ENCODE measurements at regions not wholly inside any gene's neighbourhood (a gene's known extent, or its start where the extent isn't known, plus 50 kb on each side); places are given as distances from the start of the nearest gene placed in this dataset.

GRCh38 chr2:2985020-2985419, 392.6 kb downstream of the EIPR1 start:
- no peak for DNase-seq

- no peak for DNase-seq
Measured at GRCh38 chr2:2981000-2981399, 396.6 kb downstream of the EIPR1 start.

GRCh38 chr2:2974982-2975381, 402.6 kb downstream of the EIPR1 start:
- DNase-seq: no peak

GRCh38 chr2:2960441-2961133, 417.0 kb downstream of the EIPR1 start:
- no peak for DNase-seq

DNA sequence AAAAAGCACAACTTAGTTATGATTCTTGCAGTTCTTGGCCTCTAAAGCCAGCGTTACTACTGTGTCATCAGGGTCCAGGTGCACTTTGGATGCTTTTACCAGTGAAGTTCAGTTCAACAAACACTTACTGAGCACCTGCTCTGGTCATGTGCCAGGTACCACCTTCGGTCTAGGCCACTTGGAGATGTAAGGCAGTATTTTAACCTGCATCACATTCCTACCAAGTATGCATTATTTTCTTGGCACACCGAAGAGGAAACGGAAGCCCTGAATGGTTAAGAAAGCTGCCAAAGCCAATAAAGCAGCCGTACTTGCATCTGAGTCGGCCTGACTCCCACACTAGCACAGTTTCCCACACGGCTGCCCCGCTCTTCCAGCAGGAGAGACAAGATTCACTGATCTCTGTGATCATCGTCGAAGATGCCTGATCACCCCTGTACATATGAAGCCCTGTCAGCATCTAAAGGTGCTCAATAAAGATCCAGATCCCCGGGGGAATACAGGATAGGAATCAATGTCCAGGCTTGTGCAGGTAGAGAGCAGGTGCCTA, 427.1 kb downstream of the EIPR1 start:
- DNase-seq: no peak

- no peak for DNase-seq
Measured at GRCh38 chr2:2947406-2947805, 430.2 kb downstream of the EIPR1 start.

- DNase-seq: no peak
Measured at GRCh38 chr2:2942906-2943305, 434.7 kb downstream of the EIPR1 start.

DNA sequence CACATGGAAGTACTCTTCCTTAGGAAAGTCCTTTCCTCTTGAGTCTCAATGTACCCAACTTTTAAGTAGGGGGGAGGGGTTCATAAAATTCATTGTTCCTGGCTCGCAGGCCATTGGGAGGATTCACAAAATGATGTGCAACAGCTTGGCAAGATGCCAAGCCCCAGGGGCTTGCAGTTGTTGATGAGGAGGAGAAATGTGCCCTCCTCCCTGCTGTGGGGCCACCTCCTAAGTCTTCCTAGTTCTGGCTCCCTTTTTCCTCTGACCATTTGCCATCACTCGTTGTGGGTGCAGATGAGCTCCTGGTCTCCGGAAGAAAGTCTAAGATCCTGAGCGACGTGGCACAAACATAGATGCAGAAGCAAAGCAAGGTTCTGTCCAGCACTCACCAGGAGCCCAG, 435.4 kb downstream of the EIPR1 start:
- DNase-seq: no peak

- DNase-seq: no peak
Measured at GRCh38 chr2:2941205-2941604, 436.4 kb downstream of the EIPR1 start.

GRCh38 chr2:2940702-2941101, 436.9 kb downstream of the EIPR1 start:
- DNase-seq: no peak

- DNase-seq: no peak
Measured at GRCh38 chr2:2940061-2940460, 437.6 kb downstream of the EIPR1 start.

- DNase-seq: no peak
Measured at GRCh38 chr2:2939078-2939795, 438.4 kb downstream of the EIPR1 start.

- DNase-seq: no peak
Measured at GRCh38 chr2:2938481-2938880, 439.1 kb downstream of the EIPR1 start.

GRCh38 chr2:2935445-2936149, 442.0 kb downstream of the EIPR1 start:
- DNase-seq: no peak

DNA sequence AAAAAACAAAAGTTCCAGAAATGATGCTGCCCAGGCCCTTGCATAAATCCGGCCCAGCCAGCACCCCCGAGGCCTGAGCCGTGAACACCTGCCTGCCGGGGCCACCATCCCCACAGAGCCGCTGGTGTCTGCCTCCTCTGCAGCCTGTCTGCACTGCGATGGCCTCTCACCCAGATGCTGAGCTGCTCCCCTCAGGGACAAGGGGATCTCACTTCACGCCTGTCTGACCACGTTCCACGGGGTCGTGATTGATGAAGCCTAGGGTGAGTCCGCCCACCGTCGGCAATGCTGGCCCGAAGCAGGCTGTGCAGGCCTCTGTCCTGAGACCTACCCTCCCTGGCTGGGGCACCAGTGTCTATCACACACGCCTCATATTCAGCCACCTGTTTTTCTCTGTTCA, 444.2 kb downstream of the EIPR1 start:
- no peak for DNase-seq

DNA sequence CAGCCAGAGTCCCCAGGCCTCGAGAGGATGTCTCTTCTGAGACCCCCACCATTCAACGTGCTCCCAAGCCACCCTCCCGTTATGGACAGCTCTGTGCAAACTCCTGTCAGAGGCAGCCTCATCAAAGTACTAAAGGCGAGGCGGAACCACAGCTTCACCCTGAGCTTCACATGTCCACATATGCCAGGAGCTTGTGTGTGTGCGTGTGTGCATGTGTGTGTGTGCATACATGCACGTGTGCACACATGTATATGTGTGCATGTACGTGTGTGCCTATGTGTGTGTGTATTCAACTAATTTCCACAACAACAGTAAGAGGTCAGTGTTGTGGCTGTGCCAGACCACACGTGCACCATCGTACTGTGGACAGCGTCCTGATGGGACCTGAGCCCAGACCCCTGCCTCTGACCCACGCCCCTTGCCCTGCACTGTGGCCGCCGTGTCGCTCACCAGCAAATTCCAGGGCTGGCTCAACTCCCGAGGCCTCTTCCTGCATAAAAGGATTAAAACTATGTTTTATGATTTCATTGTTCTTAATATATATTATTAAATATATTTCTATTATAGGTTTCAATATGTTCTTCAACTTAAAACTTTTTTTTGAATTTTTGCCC, 444.8 kb downstream of the EIPR1 start:
- no peak for DNase-seq

GRCh38 chr2:2932189-2932588, 445.4 kb downstream of the EIPR1 start:
- DNase-seq: no peak

DNA sequence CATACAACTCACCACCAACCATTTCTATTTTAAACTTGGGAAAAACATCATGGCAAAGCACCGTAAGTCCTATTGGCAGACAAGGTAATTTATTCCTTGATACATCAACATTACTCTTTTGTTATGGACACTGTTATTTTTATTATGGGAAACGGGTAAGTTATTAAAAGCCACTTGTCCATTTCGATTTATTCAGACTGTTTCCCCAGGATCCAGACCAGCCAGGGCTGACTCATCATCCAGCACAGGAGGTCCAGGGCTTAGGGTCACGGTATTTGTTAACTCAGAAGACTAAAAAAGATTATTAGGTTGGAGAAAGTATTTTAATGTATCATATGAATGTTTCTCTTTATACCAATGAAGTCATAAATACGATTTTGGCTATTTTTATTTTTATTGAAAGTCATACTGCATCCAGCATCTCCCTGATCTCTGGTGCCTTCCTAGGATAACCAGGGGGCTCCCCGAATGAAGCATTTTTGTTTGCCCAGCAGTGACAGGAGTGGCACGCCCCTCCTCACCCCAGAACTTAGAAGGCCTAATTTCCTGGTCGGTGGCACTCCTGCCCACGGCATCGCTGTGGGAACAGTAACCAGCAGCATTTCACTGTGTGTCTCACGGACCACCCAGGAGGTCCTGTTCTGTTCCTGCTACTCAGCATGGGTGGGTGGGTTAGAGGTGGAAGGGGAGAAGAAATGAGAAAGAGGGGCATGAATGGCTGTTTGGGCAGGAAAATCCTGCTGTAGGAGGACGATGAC, 446.1 kb downstream of the EIPR1 start:
- DNase-seq: no peak

GRCh38 chr2:2930841-2931240, 446.8 kb downstream of the EIPR1 start:
- no peak for DNase-seq

DNA sequence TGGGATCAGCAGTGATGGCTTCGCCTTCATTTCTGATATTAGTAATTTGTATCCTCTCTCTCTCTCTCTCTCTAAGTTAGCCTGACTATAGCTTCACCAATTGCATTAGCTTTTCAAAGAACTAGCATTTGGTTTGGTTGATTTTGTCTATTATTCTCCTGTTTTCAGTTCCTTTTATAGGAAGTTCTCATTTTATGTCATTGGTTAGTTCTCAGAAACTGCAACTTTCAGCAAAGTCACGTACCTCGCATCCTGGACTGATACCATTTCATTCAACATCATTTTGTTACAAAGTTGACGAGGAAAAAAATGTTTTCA, 450.8 kb downstream of the EIPR1 start:
- DNase-seq: no peak

GRCh38 chr2:2926009-2926857, 451.4 kb downstream of the EIPR1 start:
- DNase-seq: no peak

- no peak for DNase-seq
Measured at GRCh38 chr2:2922156-2922555, 455.5 kb downstream of the EIPR1 start.

All from NCI-H226 (cell line).